CD4-positive, alpha-beta T cell treated with Interleukin-2 at 100 ng/mL for 4 hours (primary cell): ENCODE measurements at regions not wholly inside any gene's neighbourhood (a gene's known extent, or its start where the extent isn't known, plus 50 kb on each side); places are given as distances from the start of the nearest gene placed in this dataset.
A peak's percentile ranks its signal among the peaks of the same experiment; 100 is the strongest.

Source experiments
- DNase-seq: peaks from one replicate; pipeline ENCODE4 v3.0.0-alpha.2; 2020; ENCODE audit warnings: low spot score

DNA sequence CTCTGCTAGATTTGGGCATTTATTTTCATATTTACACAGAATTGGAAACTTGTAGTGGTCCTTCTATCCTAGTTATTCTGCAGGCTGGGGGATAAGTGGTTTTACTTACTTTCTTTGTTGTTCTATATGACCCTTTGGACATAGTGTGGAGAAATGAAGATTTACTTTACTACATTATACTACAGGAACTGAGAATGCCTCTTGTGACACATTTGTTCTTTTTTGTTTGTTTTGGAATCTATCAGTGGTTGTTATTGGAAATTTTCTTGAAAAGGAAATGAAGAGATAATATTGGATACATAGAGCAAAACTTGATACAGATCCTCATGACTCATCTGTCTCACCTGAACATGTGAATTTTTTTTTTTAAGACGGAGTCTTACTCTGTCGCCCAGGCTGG, 146.1 kb upstream of the DPYD start:
- no peak for DNase-seq

- no peak for DNase-seq
These were observed 138.8 kb upstream of the DPYD start for GRCh38 chr1:98059620-98060019.

- DNase-seq = no peak
These were observed 137.8 kb upstream of the DPYD start for GRCh38 chr1:98058676-98059075.

GRCh38 chr1:98057236-98057910, 136.5 kb upstream of the DPYD start:
- no peak for DNase-seq

- no peak for DNase-seq
These were observed 135.9 kb upstream of the DPYD start for GRCh38 chr1:98056781-98057180.

- DNase-seq = no peak
These were observed 134.6 kb upstream of the DPYD start for GRCh38 chr1:98055457-98055856.

DNA sequence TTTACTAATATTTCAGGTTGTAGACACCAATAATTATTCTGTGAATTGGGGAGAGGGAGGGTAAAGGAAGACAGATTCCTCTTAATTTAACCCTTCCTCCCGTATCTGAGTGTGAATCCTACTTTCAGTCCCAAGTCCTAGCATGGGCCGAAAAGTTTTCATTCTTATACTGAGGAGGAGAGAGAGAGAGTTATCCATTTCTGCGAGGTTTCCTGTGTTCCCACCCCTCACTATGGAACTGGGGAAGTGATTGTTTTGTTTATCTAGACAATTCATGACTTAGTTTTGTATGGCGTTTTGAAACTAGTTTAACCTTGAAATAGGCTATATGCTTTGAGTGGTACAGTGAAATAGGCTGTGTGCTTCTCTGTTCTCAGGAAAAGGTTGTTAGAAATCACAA, 134.0 kb upstream of the DPYD start:
- DNase-seq = no peak

DNA sequence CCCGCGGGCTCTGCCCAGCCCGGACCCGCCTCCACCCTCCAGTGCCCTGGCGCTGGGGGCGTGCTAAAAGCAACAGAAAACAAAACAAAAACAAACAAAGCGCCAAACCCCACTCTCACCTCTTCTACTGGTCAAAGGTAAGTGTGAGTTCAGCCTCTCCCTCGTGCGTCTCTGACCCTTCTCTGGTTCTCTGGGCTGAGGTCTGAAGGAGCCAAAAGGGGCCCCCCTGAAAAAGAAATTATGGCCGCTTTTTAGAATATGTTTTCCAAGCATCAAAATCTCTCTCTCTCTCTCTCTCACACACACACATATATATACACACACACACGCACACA, 133.5 kb upstream of the DPYD start:
- DNase-seq = no peak

- peak; percentile 47 for DNase-seq
These were observed 132.9 kb upstream of the DPYD start for GRCh38 chr1:98053471-98054366.

DNA sequence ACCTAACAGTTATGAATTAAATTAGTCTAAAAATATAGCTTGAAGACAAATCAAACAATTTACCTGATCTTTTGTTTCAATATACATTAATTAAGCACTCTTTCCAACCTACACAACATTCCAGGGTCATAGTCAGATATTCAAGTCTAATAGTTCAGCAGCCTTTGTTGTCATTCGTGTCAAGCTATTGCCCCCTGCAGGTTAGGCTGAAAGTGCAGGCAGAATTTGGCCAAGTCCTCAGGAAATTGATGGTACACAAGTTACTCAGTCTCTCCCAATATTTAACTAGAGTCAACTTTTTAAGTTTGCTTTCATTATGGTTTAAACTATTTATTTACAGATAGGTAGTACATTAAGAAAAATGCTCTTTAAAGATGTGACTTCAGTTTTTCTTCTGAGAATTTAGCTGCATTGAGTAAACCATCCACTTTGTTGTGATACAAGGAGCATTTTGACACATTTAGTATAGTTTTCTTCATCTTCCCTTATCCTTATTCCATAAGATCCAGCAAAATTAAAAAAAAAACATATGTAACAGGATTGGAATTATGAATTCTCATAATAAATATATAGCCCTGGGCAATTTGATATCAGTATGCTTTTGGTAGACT, 130.3 kb upstream of the DPYD start:
- DNase-seq = peak; percentile 82

GRCh38 chr1:98049370-98050135, 128.7 kb upstream of the DPYD start:
- DNase-seq = no peak

DNA sequence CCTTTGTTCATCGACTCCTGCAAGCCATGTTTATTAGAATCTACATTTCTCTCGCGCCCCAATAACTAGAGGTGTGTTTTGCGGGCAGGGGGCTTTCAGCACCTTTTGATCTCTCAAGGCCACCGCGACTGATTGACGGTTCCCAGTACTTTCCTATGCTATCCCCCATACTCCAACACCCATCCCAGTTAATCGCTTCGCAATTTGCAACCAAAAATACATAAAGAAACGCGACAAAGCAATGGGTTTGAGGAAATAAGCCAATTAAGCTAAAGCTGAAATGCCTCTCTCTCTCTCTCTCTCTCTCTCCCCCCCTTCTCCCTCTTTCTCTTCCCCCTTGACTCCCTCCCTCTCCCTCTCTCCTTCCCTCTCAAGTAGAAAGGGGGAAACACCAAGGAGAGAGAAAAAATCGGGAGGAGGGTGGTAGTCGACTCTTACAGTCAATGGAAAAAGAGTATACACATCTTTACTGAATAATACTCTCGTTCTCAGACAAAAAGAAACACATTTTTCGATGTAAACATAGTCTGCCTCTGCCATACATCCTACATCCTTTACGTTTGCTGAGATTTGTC, 128.0 kb upstream of the DPYD start:
- no peak for DNase-seq

DNA sequence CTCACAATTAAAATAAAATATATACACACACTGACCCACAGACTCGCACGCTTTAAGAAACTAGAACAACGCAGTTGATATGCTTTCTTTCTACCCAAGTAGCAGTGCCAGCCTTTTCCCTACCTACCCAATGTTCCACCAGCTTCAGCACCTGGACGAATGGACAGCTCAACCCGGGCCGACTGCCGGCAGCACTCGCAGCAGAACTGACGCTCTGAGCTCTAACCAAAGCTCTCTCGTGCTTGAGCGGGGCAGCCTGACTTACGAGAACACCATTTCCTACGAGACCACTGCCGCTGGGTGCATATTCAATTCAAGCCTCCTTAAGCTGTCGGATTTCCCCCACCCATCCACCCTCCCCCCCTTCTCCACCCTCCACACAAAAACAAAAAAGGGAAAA, 127.4 kb upstream of the DPYD start:
- DNase-seq = peak; percentile 64

- no peak for DNase-seq
These were observed 126.3 kb upstream of the DPYD start for GRCh38 chr1:98047171-98047570.

DNA sequence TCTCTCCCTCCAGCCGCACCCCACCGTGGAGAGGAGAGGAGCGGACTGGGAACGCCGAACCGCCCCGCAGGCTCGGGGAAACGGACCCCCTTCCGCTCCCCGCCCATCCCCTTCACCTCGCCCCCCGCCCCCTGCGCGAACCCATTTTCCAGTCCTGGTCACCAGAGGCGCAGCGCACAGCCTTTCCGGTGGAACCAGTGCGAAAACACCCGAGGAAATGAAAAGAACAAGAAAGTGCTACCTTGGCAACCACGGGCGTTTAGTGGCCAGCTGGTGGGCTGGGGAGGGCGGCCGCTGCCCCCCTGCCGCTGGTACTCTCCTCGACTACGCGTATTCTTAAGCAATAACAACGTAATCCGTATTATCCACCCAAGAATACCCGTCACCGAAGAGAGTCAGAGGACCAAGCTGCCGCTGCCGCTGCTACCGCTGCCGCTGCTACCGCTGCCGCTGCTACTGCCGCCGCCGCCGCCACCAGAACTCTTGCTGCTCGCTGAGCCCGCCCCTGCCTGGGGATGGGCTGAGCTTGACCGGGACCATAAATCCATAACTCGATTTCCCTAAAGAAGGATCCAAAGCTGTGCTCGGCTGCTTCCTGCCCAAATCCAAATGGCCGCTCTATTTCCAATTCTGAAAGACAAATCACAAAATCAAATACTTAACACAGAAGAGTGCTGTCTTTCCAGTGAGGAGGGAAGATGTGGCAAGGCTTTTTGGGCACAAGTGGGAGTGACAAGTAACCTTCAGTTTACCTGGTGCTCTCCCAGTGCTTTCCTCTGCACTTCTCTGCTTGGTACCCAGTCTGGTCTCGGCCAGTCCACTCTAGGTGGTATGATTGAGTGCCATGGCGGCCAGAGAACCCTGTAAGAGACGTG, 125.2 kb upstream of the DPYD start:
- DNase-seq = no peak

DNA sequence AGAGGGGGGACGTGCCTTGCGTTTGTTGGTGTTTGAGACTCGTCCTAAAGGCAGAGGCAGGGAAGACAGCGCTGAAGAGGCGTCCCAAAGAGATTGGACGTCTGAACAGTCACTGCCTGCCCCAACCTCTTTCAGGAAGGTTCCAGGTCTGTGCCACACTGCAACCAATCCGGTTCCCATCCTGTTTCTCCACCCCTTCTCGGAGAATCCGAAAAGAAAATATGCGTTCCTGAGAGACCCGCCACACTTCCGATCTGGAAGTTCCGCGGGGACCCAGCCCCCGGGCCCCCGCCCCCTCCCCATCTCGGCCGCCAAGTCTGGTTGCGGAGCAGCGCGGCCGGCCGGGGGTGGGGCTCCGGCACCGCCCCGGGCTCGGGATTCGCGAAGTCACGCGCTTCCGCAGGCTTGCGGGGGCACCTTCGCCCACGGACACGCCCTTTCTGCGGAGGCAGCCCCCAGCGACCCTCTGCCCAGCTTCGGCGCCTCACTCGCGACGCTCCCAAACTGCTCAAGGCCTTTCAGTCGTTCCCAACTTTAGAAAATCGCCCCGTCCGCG, 124.5 kb upstream of the DPYD start:
- no peak for DNase-seq

DNA sequence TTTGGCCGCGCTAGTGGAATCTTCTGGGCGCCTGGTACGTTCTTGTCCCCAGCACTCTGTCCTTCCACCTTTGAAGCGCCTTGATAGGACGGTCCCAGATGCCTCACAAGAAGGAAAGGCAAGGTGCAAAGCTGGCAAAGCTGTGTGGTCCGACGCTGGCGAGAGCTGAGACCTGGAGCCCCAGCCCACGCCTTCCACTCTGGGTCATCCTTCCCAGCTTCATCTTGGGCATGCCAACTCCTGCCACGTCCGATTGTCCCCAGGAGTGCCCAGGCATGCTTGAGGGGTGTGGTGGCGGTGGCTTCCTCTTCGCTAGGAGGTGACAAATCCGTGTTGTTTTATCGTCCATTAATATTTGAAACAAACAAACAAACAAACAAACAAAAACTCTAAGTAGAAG, 123.9 kb upstream of the DPYD start:
- DNase-seq = no peak

DNA sequence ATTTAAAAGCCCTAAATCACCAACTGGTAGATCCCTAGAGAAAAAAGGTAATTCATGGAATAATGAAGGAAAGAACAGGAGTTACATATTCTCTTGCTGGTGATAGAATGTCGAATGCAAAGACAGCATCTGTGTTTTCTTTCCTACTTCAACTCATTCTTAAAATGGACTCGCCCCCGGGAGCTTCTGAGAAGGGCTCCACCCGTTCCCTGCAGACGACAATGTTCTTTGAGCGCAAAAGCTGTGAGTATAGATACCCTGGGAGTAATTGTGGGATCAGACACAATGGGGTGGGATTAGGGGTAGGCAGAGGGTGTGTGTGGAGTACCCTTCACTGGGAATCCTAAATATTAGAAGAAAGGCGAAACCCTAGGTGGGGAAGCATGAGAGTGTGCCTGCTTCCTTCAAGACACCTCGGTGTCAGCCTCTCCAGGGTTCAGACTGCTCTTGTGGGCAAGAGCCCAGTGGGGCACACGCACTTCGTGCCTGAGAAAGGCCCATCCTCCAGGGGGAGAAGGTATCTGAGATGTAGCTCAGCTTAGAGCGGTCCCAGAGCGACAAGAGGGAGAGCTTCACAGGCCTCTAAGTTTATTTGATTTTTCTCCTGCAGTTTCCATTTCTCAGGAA, 123.3 kb upstream of the DPYD start:
- no peak for DNase-seq

GRCh38 chr1:98035602-98036002, 114.8 kb upstream of the DPYD start:
- no peak for DNase-seq

DNA sequence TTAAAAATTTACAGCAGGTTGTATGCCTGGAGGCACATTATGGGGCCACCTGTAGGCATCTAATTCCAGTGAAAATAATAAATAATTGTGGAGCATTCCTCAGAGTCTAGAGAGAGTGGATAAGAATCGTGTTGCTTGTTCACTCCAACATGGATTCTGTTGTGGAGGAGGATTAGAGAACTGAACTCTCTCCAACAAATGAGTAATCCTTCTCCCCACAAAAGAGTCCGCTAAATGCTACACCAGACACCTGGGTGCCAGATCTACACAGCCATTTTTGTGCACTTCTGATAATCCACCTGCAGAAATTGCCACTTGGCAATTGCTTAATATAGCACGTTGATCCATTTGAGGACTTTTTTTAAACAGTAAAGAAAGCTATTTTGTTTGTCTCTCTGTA, 113.7 kb upstream of the DPYD start:
- DNase-seq = no peak
